Spleen (tissue), 11 donors: ENCODE measurements at regions not wholly inside any gene's neighbourhood (a gene's known extent, or its start where the extent isn't known, plus 50 kb on each side); places are given as distances from the start of the nearest gene placed in this dataset.

Experiments
- DNase-seq: peaks from one replicate; pipeline ENCODE4 v3.0.0-alpha.2; 2020
- H3K27ac ChIP-seq, 8 donors: fragments of 200-600 bp; sonication (generic) in 7 of 8; 1 replicate in 4 of 8; 2 replicates in 4 of 8; pipeline versions ENCODE4 v1.5.0 to v1.8.0; 2016 to 2021; ENCODE audit warnings: inconsistent platforms in 4 of 8, mild to moderate bottlenecking in 4 of 8, moderate library complexity in 1 of 8
- H3K27me3 ChIP-seq, 7 donors: fragments of 200-600 bp; sonication (generic) in 6 of 7; replicated peaks in 1 of 7; 1 replicate in 4 of 7; 2 replicates in 3 of 7; pipeline versions ENCODE4 v1.5.0 to v1.8.0; 2016 to 2021; ENCODE audit warnings: inconsistent platforms in 3 of 7, mild to moderate bottlenecking in 1 of 7
- H3K36me3 ChIP-seq, 6 donors: fragments of 200-600 bp; sonication (generic) in 5 of 6; 1 replicate in 4 of 6; 2 replicates in 2 of 6; pipeline versions ENCODE4 v1.5.0 to v1.8.0; 2016 to 2021; ENCODE audit warnings: inconsistent platforms in 2 of 6
- H3K4me1 ChIP-seq, 6 donors: fragments of 200-600 bp; sonication (generic) in 5 of 6; 1 replicate in 3 of 6; 2 replicates in 3 of 6; pipeline versions ENCODE4 v1.5.0 to v1.8.0; 2016 to 2021; ENCODE audit warnings: inconsistent platforms in 3 of 6
- H3K4me3 ChIP-seq, 8 donors: fragments of 200-600 bp; sonication (generic) in 7 of 8; 1 replicate in 4 of 8; 2 replicates in 4 of 8; pipeline versions ENCODE4 v1.5.0 to v1.8.0; 2016 to 2021; ENCODE audit warnings: inconsistent platforms in 4 of 8, mild to moderate bottlenecking in 4 of 8, moderate library complexity in 2 of 8
- H3K9me3 ChIP-seq, 8 donors: fragments of 200-600 bp; sonication (generic) in 7 of 8; 1 replicate in 4 of 8; 2 replicates in 4 of 8; pipeline versions ENCODE4 v1.5.0 to v1.8.0; 2016 to 2021; ENCODE audit warnings: inconsistent platforms in 4 of 8
- CTCF ChIP-seq, 11 experiments: fragments of 200-600 bp in 7 of 11; fragments of 450-650 bp in 4 of 11; sonication (generic) in 4 of 11; IDR thresholded peaks in 8 of 11; conservative IDR thresholded peaks in 3 of 11; 1 replicate in 7 of 11; 2 replicates in 4 of 11; pipeline versions ENCODE4 v1.4.0 to v1.8.0; 2016 to 2021; ENCODE audit warnings: antibody characterized with exemption in 11 of 11, inconsistent platforms in 4 of 11, mild to moderate bottlenecking in 1 of 11
- POLR2A ChIP-seq, 3 donors: fragments of 450-650 bp; IDR thresholded peaks; one replicate each; pipeline ENCODE4 v1.5.1; 2017; ENCODE audit warnings: antibody characterized with exemption in 3 of 3, mild to moderate bottlenecking in 1 of 3
- POLR2AphosphoS5 ChIP-seq, 3 donors: sonication (generic); formaldehyde crosslinking; IDR thresholded peaks; one replicate each; pipeline ENCODE4 v1.5.1; 2017; ENCODE audit warnings: antibody characterized with exemption in 3 of 3
- WGBS, 5 donors: extraction: QIAGEN DNeasy Blood & Tissue Kit in 3 of 5; methylation state at CpG; one replicate each; pipeline versions ENCODE4 v1.1.5 to v1.1.7; 2013 to 2018; 5-methylcytosine and 5-hydroxymethylcytosine counted together
- intact Hi-C: fragments of 100-400 bp; cut with DNase I; formaldehyde crosslinking; loops from one replicate; pipeline ENCODE4 v1.15.0; 2023; ENCODE audit warnings: low total_unique reads
- donor health status: healthy with polysubstance abuse.
- donor health status: DM: no; HTN: no; CAD: no; lungs with moderate emphysema.
- donor health status: DM: no; HTN: no; CAD: no.
- donor health status: Bipolar disorder and iron deficiency.
- donor health status: healthy.
- donor health status: DM: no; HTN: no; CAD: no.
- donor health status: DM: yes; HTN: yes; CAD: no.

GRCh38 chr2:238963161-238963970 lies 115.5 kb downstream of the TWIST2 start:
- Histone ChIP-seq H3K4me1 (no peaks in the 10 kb centered on the region), H3K9me3 (peaks cover 0 to 12% (median 0%) of the 10 kb centered on the region in 8 donors), H3K27ac (no peak overlapping the region), H3K27me3 (peaks cover 0 to 10% (median 0%) of the 10 kb centered on the region in 7 donors), H3K36me3 (no peaks in the 10 kb centered on the region), H3K4me3 (no peak overlapping the region)
- no peak for DNase-seq
- intact Hi-C loops = no loop called here
- TF ChIP-seq POLR2A (IDR thresholded peaks at IDR 0.05) (no peak), CTCF (IDR thresholded peaks at IDR 0.05 in 8 of 11, conservative IDR thresholded peaks at IDR 0.05 in 3 of 11) (no peak), POLR2AphosphoS5 (IDR thresholded peaks at IDR 0.05) (no peak)
- WGBS, 5 donors = 71 to 81% (median 78%) methylated on average over 13 to 15 of the region's 15 CpGs

DNA sequence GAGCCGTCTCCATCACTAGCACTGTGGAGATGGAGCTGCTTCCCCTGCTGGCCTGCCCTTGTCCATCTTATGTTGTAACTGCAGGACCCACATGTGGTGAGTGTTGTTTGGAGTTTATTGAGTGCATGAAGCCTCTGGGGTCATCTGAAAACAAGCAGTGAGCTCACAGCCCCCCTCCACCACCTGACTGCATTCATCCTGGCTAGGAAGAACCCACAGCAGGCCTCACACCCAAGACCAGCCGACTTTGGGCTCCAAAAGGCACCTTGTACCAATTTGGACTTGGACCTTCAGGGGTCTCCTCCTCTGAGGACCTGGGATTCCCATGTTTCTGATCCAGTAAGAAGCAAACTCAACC lies 116.1 kb downstream of the TWIST2 start:
- no peaks in the 10 kb centered on the region for H3K36me3 ChIP-seq
- no peak for TF ChIP-seq POLR2AphosphoS5 (IDR thresholded peaks at IDR 0.05)
- no peak for TF ChIP-seq CTCF (IDR thresholded peaks at IDR 0.05 in 8 of 11, conservative IDR thresholded peaks at IDR 0.05 in 3 of 11)
- TF ChIP-seq POLR2A (IDR thresholded peaks at IDR 0.05) = no peak
- H3K27me3 ChIP-seq = peaks cover 0 to 15% (median 0%) of the 10 kb centered on the region in 7 donors
- no peak overlapping the region for H3K27ac ChIP-seq
- intact Hi-C loops = no loop called here
- DNase-seq = no peak
- H3K9me3 ChIP-seq = peaks cover 0 to 12% (median 0%) of the 10 kb centered on the region in 8 donors
- WGBS, 5 donors = 66 to 82% (median 71%) methylated on average over 2 of the region's 2 CpGs
- H3K4me1 ChIP-seq = no peaks in the 10 kb centered on the region
- H3K4me3 ChIP-seq = no peak overlapping the region

DNA sequence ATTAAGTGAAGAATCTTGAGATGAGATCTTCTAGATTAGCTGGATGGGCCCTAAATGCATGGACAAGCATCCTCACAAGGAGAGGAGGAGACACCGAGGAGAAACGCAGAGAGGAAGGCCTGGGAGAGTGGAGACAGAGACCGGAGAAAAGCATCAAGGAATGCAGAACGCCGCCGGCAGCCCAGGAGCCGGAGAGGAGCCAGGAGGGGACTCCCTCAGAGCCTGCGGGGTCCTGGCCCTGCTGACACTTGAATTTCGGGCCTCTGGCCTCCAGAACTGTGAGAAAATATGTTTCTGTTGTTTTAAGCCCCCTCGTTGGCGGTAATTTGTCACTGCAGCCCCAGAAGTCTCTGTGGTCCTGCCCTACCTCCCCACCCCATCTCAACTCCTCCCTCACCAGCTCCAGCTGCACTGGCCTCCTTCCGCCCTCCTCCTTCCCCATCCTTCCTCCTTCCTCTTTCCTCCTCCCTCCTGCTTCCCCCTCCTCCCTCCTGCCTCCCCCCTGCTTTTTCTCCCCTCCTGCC lies 116.7 kb downstream of the TWIST2 start:
- peaks cover 0 to 12% (median 0%) of the 10 kb centered on the region in 8 donors for H3K9me3 ChIP-seq
- WGBS, 5 donors = 73 to 89% (median 83%) methylated on average over 12 of the region's 12 CpGs
- H3K4me3 ChIP-seq = no peak overlapping the region
- no peak for TF ChIP-seq POLR2AphosphoS5 (IDR thresholded peaks at IDR 0.05)
- no peak for TF ChIP-seq CTCF (IDR thresholded peaks at IDR 0.05 in 8 of 11, conservative IDR thresholded peaks at IDR 0.05 in 3 of 11)
- no peak for TF ChIP-seq POLR2A (IDR thresholded peaks at IDR 0.05)
- H3K27ac ChIP-seq = no peak overlapping the region
- H3K4me1 ChIP-seq = no peaks in the 10 kb centered on the region
- no peak for DNase-seq
- no peaks in the 10 kb centered on the region for H3K36me3 ChIP-seq
- intact Hi-C loops = no loop called here
- peaks cover 0 to 21% (median 0%) of the 10 kb centered on the region in 7 donors for H3K27me3 ChIP-seq

DNA sequence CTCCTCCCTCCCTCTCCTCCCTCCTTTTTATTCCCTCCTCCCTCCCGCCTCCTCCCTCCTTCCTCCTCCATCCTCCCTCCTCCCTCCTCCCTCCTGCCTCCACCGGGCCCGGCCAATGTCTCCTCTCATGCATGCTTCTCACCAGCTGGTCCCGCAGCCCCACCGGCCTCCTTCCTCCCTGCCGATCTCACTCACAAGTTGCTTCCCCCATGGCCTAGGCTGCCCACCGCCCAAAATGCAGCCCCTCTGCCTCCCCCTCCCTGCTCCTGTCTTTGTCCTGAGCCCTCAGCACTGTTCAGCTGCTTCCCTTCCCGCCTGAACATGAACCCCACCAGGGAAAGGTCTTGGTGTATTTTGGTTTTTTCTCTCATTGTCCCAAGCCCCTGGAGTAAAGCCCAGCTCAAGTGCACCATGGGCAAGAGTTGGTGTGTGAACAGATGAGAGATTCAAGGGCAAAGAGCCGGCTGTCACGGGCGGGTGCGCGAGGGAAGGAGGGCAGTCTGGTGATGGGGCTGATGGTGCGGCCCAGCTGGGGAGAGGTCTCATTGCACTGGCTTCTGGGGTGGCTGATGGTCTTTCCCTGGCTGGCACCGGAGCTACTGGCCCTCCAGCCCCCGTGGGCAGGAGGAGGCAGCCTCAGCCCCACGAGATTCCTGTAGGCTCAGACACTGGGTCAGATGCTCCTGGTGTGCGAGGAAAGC lies 117.6 kb downstream of the TWIST2 start:
- no peak overlapping the region for H3K27ac ChIP-seq
- H3K27me3 ChIP-seq = peaks cover 0 to 30% (median 0%) of the 10 kb centered on the region in 7 donors
- no peak for TF ChIP-seq POLR2A (IDR thresholded peaks at IDR 0.05)
- no peak for TF ChIP-seq CTCF (IDR thresholded peaks at IDR 0.05 in 8 of 11, conservative IDR thresholded peaks at IDR 0.05 in 3 of 11)
- no peak for TF ChIP-seq POLR2AphosphoS5 (IDR thresholded peaks at IDR 0.05)
- no peaks in the 10 kb centered on the region for H3K4me1 ChIP-seq
- 82 to 92% (median 84%) methylated on average over 18 of the region's 18 CpGs for WGBS, 5 donors
- intact Hi-C loops = no loop called here
- no peaks in the 10 kb centered on the region for H3K36me3 ChIP-seq
- DNase-seq = no peak
- peaks cover 0 to 7% (median 0%) of the 10 kb centered on the region in 8 donors for H3K9me3 ChIP-seq
- H3K4me3 ChIP-seq = no peak overlapping the region
